CD4-positive, alpha-beta T cell treated with Interferon alpha-2 for 1 hour (primary cell): ENCODE measurements at regions not wholly inside any gene's neighbourhood (a gene's known extent, or its start where the extent isn't known, plus 50 kb on each side); places are given as distances from the start of the nearest gene placed in this dataset.
"Not testable (repeated sequence)": the region's sequence is repeated elsewhere in the genome, so short reads cannot be mapped to it uniquely, and the experiment has no call there.

Experiments used
- DNase-seq, 2 donors: peaks; one replicate each; pipeline ENCODE4 v3.0.0-alpha.2; 2020 to 2022

DNA sequence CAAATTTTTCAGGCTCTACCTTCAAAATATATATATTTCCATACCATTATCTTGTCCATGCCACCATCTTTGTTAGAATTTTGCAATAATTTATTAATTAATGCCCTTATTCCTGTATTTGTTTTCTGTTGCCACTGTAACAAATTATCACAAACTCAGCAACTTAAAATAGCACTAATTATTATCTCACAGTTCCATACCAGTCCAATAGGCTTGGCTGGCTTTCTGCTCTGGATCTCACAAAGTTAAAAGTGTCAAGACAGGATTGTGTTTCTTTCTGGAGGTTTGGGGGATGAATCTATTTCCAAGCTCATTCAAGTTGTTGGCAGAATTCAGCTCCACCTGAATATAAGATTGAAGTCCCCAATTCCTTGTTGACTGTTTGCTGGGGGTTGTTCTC, 58.6 kb upstream of the SLC38A4 start:
- DNase-seq = no peak

- DNase-seq = no peak
Observed at GRCh38 chr12:46886541-46887041, 60.8 kb upstream of the SLC38A4 start.

GRCh38 chr12:46887870-46888269, 62.1 kb upstream of the SLC38A4 start:
- no peak for DNase-seq

GRCh38 chr12:46888568-46888967, 62.8 kb upstream of the SLC38A4 start:
- DNase-seq = no peak

DNA sequence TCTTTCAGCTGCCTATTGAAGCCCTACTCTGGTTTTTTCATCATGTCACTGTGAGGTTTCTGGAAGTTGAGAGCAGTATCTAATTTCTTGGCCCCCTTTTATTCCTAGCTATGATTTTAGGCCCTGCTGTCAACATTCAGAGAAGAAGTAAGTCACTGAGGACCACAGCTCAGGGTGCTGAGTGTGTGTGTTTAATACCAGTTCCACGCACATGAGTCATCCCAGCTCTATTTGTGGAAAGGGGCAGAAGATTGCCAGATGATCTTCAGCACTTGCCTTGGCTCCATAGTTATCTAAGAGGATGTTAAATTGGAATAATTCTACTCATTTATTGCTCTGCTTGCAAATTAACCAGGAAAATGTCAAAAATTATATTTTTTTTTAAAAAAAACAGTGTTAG, 65.5 kb upstream of the SLC38A4 start:
- no peak for DNase-seq

- DNase-seq = no peak
Observed at GRCh38 chr12:46892034-46892705, 66.4 kb upstream of the SLC38A4 start.

- DNase-seq = no peak
Observed at GRCh38 chr12:46892887-46893286, 67.1 kb upstream of the SLC38A4 start.

DNA sequence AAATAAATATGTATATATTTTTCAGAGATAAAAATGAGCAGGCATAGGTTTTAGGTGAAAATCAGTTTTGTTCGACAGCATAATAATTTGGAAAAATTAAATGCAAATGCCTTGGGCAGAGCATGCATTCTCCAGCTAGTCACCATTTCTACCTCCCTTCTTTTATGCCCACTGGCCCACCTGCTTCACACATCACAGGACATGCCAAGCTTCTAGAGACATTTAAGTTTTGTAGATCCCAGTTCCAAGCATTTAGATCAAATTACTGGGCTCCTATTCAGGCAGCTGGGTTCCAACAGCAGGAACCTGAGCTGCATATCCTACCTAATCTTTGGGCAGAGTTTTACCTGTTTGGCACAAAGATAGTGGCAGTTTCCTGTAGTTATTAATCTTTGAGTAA, 67.6 kb upstream of the SLC38A4 start:
- DNase-seq = no peak

DNA sequence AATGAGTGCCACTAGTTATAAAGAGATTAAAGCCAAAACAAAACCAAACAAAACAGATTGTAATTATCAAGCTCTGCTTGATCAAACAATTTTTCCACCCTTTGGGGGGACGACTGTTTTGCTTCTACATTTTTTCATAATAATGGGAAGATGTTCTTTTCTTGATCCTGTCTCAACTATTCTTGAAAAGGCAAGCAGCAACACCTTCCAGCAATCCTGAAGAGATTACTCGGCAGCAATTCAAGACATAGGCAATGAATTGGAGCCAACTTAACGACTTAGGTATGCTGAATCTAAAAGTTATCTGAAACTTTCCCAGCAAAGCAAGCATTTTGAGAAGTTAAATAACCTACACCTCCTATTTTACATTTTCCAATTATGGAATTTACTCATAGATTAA, 69.9 kb upstream of the SLC38A4 start:
- DNase-seq = no peak

- no peak for DNase-seq
Observed at GRCh38 chr12:46896680-46897079, 70.9 kb upstream of the SLC38A4 start.

DNA sequence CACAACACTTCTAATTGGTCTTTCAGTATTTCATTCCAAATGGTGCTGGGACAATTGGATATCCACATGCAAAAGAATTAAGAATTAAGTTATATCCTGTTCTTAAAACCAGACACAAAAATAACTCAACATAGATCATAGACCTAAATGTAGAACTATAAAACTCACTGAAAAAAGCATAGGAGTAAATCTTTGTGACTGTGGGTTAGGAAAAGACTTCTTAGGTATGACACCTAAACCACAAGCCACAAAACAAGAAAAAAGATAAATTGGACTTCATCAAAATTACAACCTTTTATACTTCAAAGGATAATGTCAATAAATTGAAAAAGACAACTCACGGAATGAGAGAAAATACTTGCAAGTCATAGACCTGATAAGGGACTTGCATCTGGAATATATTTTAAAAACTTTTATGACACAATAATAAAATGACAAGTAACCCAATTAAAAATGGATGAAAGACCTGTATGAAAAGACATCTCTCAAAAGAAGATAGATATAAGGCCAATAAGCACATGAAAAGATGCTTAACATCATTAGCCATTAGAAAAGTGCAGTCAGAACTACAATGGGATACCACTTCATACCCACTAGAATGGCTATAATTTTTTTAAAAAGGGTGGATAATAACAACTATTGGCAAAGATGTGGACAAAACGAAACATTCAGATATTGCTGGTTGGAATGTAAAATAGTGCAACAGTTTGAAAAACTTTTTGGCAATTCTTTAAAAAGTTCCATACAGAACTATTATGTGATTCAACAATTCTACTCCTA, 72.5 kb upstream of the SLC38A4 start:
- no peak for DNase-seq

DNA sequence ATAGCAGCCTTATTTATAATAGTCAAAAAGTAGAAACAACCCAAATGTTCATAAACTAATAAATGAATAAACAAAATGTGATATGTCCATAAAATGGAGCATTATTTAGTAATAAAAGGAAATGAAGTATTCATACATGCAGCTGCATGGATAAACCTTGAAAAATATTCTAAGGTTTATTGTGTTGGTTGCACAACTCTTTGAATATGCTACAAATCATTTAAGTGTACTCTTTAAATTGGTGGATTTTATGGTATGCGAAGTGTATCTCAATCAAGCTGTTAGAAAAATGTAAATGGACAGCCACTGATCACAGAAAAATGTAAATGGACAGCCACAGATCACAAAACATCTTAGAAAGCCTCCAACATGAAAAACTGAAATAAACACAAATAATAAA, 73.2 kb upstream of the SLC38A4 start:
- no peak for DNase-seq

DNA sequence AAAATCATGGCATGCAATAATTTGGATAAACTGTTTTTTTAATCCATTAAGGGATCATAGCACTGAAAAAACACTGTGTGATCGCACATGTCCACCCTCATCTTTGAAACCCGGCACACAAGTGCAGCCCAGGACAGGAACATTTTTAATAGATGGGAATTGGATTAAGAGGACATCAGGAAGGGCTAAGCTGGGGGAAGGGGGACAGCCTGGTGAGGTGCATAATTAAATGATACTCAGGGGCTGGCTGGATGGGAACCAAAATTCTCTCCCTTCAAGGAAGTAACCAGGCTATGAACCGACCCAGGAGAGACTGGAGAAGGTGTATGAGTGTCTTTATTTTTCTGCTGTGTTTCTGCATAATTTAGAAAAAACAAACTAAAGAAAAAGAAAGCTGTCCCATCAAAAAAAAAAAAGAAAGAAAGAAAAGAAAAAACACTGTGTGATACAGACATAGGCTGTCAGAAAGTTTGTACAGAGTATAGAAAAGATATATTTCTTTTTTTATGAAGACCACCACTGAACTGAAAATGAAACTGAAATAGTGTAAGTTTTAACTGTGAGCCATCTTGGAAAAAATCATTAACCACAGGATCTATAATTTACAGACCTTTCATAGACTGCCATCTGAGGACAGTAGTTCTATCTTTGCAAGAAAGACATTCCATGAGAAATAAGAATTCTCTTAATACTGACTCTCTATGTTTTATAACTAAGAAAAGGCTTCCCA, 75.1 kb upstream of the SLC38A4 start:
- no peak for DNase-seq

DNA sequence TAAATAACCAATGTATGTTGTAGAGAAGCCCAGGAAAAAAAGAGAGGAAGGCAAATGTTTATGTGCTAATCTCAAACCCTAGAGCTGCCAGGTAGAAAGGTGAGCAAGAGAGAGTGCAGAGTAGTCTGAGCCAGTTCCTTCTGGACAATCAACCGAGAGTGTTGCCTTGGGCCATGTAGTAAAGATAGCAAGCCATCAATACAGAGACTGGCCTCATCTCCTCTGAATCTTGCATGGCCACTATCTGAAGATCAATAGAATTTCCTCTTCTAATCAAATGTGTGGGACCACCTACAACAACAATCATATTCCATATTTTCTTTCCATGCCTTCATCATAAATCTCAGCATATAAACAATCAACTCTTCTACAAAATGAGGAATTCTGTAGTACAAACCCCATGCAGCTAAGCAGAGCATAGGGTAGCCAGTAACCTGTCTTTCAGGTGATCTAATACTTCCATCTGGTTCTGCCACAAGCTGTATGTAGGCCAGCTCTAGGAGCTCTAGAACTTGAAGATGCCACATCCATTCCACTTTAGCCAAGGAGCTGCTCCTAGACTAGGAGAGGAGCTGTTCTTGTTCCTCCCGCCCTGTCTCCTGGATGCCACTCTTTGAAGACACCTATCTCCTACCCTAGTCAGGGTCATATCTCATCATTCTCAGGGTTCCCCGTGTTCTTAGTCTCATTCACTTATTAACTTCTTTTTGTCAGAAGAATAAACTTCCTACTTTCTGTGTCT, 75.8 kb upstream of the SLC38A4 start:
- no peak for DNase-seq

- DNase-seq = no peak
Observed at GRCh38 chr12:46903058-46903457, 77.3 kb upstream of the SLC38A4 start.

DNA sequence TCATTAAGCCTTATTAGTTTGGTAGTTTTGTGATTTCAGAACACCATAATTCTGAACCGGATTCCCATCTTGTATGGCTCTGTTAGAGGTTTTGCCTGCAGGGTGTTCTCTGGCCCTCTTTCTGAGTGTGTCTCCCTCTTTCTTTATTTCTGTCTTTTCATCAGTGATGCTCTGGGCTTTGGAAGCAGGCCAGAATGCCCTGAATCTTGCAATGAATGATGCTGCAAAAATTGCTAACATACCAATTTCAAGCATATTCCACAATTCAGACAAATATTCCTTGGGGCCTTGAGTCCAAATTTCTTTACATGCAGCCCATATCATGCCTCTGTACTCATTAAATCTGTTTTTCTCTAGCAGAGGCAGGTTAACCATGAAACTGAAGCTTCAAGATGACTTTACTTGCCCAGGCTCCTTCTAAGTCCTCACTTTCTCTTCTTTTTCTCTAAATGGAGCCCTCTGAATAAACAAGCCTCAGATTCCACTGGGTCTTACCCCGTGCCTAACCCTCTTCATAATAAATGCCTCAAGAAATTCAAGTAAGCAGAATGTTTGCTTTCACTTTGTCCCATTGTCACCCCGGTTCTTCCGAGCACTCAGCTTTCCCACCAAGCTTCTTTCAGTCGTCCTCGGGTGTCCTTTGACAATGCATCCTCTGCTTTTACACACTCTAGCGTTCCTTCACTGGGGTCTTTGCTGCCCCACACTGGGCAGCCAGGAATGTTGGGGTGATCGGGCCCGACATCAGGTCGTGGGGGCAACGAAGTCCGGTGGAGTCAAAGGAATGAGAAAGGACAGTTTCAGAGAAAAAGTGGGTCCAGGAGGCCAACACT, 78.8 kb upstream of the SLC38A4 start:
- no peak for DNase-seq

DNA sequence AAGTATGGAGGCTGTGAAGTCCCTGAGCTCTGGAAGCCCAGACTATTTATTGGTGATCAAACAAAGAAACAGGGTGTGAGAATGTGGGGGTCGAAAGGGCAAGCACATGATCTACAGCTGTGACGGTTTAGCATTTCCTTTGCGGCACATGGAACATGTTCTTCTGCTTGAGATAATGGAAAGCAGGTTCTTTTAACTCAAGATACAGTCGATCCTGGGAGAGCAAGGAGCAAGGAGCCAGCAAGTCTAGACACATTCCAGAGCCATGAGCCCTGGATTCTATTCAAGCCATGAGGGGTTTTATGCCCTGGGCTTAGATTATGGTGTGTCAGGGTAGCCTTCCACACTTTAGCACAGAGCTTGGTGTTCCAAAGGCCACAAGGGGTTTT, 79.4 kb upstream of the SLC38A4 start:
- DNase-seq = not testable (repeated sequence)

DNA sequence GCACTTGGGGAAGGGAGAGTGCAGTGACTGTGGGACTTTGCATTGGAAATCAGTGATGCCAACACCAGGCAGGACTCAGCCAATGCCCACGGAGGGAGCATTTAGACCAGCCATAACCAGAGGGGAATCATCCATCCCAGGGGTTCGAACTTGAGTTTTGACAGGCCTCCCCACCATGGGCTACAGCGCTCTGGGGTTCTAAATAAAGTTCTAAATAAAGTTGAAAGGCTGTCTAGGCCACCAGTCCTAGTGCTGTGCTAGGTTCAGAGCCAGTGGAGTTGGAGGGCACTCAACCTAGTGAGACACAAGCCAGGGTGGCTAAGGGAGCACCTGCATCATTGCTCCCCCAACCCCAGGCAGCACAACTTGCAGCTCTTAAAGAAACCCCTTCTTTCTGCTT, 82.0 kb upstream of the SLC38A4 start:
- no peak for DNase-seq

GRCh38 chr12:46908236-46908935, 82.6 kb upstream of the SLC38A4 start:
- DNase-seq = no peak

DNA sequence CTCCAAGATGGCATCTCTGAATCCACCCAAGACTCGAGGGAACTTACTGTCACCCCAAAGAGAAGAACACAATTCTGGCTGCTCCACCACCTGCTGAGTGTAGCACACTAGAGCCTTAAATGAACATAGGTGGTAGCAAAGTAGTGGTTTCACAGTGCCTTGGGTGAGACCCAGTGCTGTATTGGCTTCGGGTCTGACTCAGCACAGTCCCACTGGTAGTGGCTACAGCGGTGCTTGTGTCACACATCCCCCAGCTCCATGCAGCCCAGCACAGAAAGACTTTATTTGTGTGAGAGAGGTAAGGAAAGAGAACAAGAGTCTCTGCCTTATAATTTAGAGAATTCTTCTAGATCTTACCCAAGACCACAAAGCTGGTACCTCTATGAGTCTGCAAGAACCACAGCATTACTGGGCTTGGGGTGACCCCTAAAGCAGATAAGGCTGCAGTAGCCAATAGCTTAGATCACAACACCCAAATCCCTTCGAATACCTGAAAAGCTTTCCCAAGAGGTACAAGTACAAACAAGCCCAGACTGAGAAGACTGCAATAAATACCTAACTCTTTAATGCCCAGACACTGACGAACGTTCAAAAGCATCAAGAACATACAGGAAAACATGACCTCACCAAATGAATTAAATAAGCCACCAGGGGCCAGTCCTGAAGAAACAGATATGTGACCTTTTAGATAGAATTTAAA, 83.3 kb upstream of the SLC38A4 start:
- no peak for DNase-seq

DNA sequence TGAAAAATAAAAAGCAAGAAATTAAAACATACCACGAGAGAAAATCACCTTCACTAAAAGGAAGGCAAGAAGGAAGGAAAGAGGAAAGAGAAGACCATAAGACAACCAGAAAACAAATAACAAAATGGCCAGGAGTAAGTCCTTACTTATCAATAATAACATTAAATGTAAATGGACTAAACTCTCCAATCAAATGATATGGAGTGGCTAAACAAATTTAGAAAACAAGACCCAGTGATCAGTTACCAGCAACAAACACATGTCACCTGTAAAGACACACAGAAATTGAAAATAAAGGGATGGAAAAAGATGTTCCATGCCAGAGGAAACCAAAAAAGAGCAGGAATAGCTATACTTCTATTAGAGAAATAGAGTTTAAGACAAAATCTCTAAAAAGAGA, 85.0 kb upstream of the SLC38A4 start:
- DNase-seq = no peak
